Mammary epithelial cell (primary cell): ENCODE measurements at regions not wholly inside any gene's neighbourhood (a gene's known extent, or its start where the extent isn't known, plus 50 kb on each side); places are given as distances from the start of the nearest gene placed in this dataset.

Experiments
- CTCF ChIP-seq, 2 donors: IDR thresholded peaks in 1 of 2; conservative IDR thresholded peaks in 1 of 2; 2 replicates each; pipeline ENCODE4 v1.5.1; 2011 to 2012; ENCODE audit warnings: inconsistent platforms in 2 of 2, low read length in 2 of 2, mild to moderate bottlenecking in 2 of 2, control low read depth in 1 of 2, low read depth in 1 of 2; ENCODE audit not compliant: insufficient read depth in 1 of 2; ENCODE audit errors: extremely low read depth in 1 of 2
- EZH2 ChIP-seq: IDR thresholded peaks from 2 replicates; pipeline ENCODE4 v1.6.1; 2012; ENCODE audit warnings: low read length, inconsistent platforms, borderline replicate concordance

GRCh38 chr12:28640519-28640918 is 450.3 kb downstream of the CCDC91 start:
- TF ChIP-seq CTCF (conservative IDR thresholded peaks at IDR 0.05 in 1 of 2, IDR thresholded peaks at IDR 0.05 in 1 of 2; ENCODE audit: extremely low read depth in 1 of 2, insufficient read depth in 1 of 2, low read depth in 1 of 2, low read length in 2 of 2) (no peak), EZH2 (no peak)
